HEK293 (cell line): ENCODE measurements at regions not wholly inside any gene's neighbourhood (a gene's known extent, or its start where the extent isn't known, plus 50 kb on each side); places are given as distances from the start of the nearest gene placed in this dataset.
"Not testable (repeated sequence)": the region's sequence is repeated elsewhere in the genome, so short reads cannot be mapped to it uniquely, and the experiment has no call there.

Experiments used
- CTCF ChIA-PET: fragments of 350-600 bp; formaldehyde crosslinking; extraction: SDS; loops from one replicate; lab custom pipeline; 2021; ENCODE audit warnings: antibody characterized with exemption; lab: Yijun Ruan, JAX
- POLR2A ChIA-PET: fragments of 300-600 bp; formaldehyde crosslinking; extraction: SDS; loops from one replicate; lab custom pipeline; 2020; ENCODE audit warnings: antibody characterized with exemption, inconsistent platforms; lab: Yijun Ruan, JAX
- H3K27ac ChIP-seq: fragments of 200-500 bp; sonication (Bioruptor generic); 2 replicates; pipeline ENCODE4 v1.5.1; 2014; ENCODE audit warnings: low read depth, low read length, control low read depth, inconsistent platforms; ENCODE audit errors: extremely low read depth
- H3K36me3 ChIP-seq, 2 experiments: fragments of 200-500 bp in 1 of 2; sonication (Bioruptor generic) in 1 of 2; 1 replicate in 1 of 2; 2 replicates in 1 of 2; pipeline ENCODE4 v1.5.1; 2014 to 2017; ENCODE audit warnings: inconsistent platforms in 2 of 2, low read length in 2 of 2; ENCODE audit not compliant: control insufficient read depth in 2 of 2, insufficient read depth in 1 of 2
- H3K4me1 ChIP-seq: fragments of 200-500 bp; sonication (Bioruptor generic); 2 replicates; pipeline ENCODE4 v1.5.1; 2014; ENCODE audit warnings: mild to moderate bottlenecking, low read length, inconsistent platforms; ENCODE audit not compliant: control insufficient read depth, insufficient read depth
- H3K4me3 ChIP-seq: 2 replicates; pipeline ENCODE4 v1.5.1; 2011; ENCODE audit warnings: low read depth, mild to moderate bottlenecking, control low read depth, low read length, moderate library complexity
- H3K9me3 ChIP-seq: fragments of 200-500 bp; sonication (Bioruptor generic); 2 replicates; pipeline ENCODE4 v1.5.1; 2014; ENCODE audit warnings: low read depth, low read length, inconsistent platforms; ENCODE audit not compliant: control insufficient read depth, insufficient read depth
- GFI1B ChIP-seq: fragments of 450-650 bp; formaldehyde crosslinking; IDR thresholded peaks from 2 replicates; pipeline ENCODE4 v1.5.1; 2016; ENCODE audit warnings: missing biosample characterization, missing genetic modification characterization
- ZBTB21 ChIP-seq: fragments of 450-650 bp; formaldehyde crosslinking; IDR thresholded peaks from 2 replicates; pipeline ENCODE4 v1.5.1; 2017; ENCODE audit warnings: missing biosample characterization, missing genetic modification characterization
- ZBTB7A ChIP-seq: fragments of 450-650 bp; formaldehyde crosslinking; IDR thresholded peaks from 2 replicates; pipeline ENCODE4 v1.5.1; 2016; ENCODE audit warnings: low read depth, missing biosample characterization, missing genetic modification characterization
- ZNF146 ChIP-seq: fragments of 450-650 bp; formaldehyde crosslinking; IDR thresholded peaks from 2 replicates; pipeline ENCODE4 v1.5.1; 2016; ENCODE audit warnings: missing biosample characterization, missing genetic modification characterization
- ZNF202 ChIP-seq: fragments of 450-650 bp; formaldehyde crosslinking; IDR thresholded peaks from 2 replicates; pipeline ENCODE4 v1.5.1; 2016; ENCODE audit warnings: missing biosample characterization, missing genetic modification characterization, borderline replicate concordance
- ZNF223 ChIP-seq: fragments of 450-650 bp; formaldehyde crosslinking; IDR thresholded peaks from 2 replicates; pipeline ENCODE4 v1.5.1; 2016; ENCODE audit warnings: missing biosample characterization, missing genetic modification characterization
- ZNF292 ChIP-seq: fragments of 450-650 bp; formaldehyde crosslinking; IDR thresholded peaks from 2 replicates; pipeline ENCODE4 v1.5.1; 2016; ENCODE audit warnings: low read depth, missing biosample characterization, missing genetic modification characterization, borderline replicate concordance
- ZNF354C ChIP-seq: fragments of 450-650 bp; formaldehyde crosslinking; IDR thresholded peaks from 2 replicates; pipeline ENCODE4 v1.5.1; 2016; ENCODE audit warnings: missing biosample characterization, missing genetic modification characterization, low read depth, borderline replicate concordance
- ZNF404 ChIP-seq: fragments of 450-650 bp; formaldehyde crosslinking; IDR thresholded peaks from 2 replicates; pipeline ENCODE4 v1.5.1; 2017; ENCODE audit warnings: missing biosample characterization, missing genetic modification characterization
- ZNF510 ChIP-seq: fragments of 450-650 bp; formaldehyde crosslinking; IDR thresholded peaks from 2 replicates; pipeline ENCODE4 v1.5.1; 2018; ENCODE audit warnings: mild to moderate bottlenecking, missing genetic modification characterization, missing biosample characterization; ENCODE audit not compliant: insufficient replicate concordance
- ZNF610 ChIP-seq: fragments of 450-650 bp; formaldehyde crosslinking; IDR thresholded peaks from 2 replicates; pipeline ENCODE4 v1.5.1; 2016; ENCODE audit warnings: missing biosample characterization, missing genetic modification characterization, borderline replicate concordance
- ZNF623 ChIP-seq: fragments of 450-650 bp; formaldehyde crosslinking; IDR thresholded peaks from 2 replicates; pipeline ENCODE4 v1.5.1; 2016; ENCODE audit warnings: missing biosample characterization, missing genetic modification characterization
- ZNF626 ChIP-seq: fragments of 450-650 bp; sonication (Bioruptor Pico); formaldehyde crosslinking; IDR thresholded peaks from 2 replicates; pipeline ENCODE4 v1.5.1; 2018; ENCODE audit warnings: missing biosample characterization, missing genetic modification characterization, inconsistent platforms
- ZNF707 ChIP-seq: fragments of 450-650 bp; formaldehyde crosslinking; IDR thresholded peaks from 2 replicates; pipeline ENCODE4 v1.5.1; 2016; ENCODE audit warnings: missing biosample characterization, missing genetic modification characterization
- ZNF776 ChIP-seq: fragments of 450-650 bp; formaldehyde crosslinking; IDR thresholded peaks from 2 replicates; pipeline ENCODE4 v1.5.0; 2017; ENCODE audit warnings: missing biosample characterization, missing genetic modification characterization, borderline replicate concordance
- ZNF843 ChIP-seq: fragments of 450-650 bp; formaldehyde crosslinking; IDR thresholded peaks from 2 replicates; pipeline ENCODE4 v1.5.1; 2016; ENCODE audit warnings: missing biosample characterization, missing genetic modification characterization
- TF ChIP-seq, protein P1 (sequence below): fragments of 450-650 bp; formaldehyde crosslinking; IDR thresholded peaks from 2 replicates; pipeline ENCODE4 v1.5.1; 2016; ENCODE audit warnings: missing biosample characterization, missing genetic modification characterization
- TF ChIP-seq, protein P2 (sequence below): fragments of 450-650 bp; formaldehyde crosslinking; IDR thresholded peaks from 2 replicates; pipeline ENCODE4 v1.5.1; 2016; ENCODE audit warnings: missing biosample characterization, missing genetic modification characterization
- TF ChIP-seq, protein P3 (sequence below): fragments of 450-650 bp; formaldehyde crosslinking; IDR thresholded peaks from 2 replicates; pipeline ENCODE4 v1.5.1; 2016; ENCODE audit warnings: missing biosample characterization, missing genetic modification characterization

DNA sequence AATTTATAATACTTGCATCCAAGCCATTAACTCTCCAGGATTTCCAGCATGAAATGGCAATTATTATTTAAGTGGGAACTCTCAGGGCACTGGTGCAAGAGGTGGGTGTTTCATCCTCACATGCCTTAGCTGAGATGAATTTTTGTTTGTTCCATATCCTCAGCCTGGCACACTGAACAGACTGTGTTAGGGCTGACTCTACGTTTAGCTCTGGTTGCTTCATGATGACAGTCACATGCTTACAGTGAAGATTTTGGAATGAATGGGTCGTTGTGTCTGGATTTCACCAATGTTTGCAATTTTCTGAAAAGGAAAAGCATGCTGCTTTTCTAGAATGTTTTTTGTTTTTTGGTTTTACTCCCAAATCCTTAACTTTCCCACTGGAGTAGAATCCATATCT is 246.6 kb downstream of the INSC start:
- TF ChIP-seq ZNF623 (tag by site-specific recombination) (no peak), ZNF610 (tag by site-specific recombination) (no peak), ZNF223 (tag by site-specific recombination) (no peak), ZBTB21 (tag by site-specific recombination) (no peak), ZNF146 (tag by site-specific recombination) (no peak), ZNF776 (tag by site-specific recombination) (no peak), ZNF626 (no peak), GFI1B (tag by site-specific recombination) (no peak), ZNF404 (tag by site-specific recombination) (no peak), ZNF292 (tag by site-specific recombination) (no peak), ZNF202 (tag by site-specific recombination) (no peak), ZNF843 (tag by site-specific recombination) (no peak), ZNF510 (tag by site-specific recombination) (no peak), ZBTB7A (tag by site-specific recombination) (no peak), ZNF354C (tag by site-specific recombination) (no peak), ZNF707 (tag by site-specific recombination) (no peak)
- TF ChIP-seq, protein P1, sequence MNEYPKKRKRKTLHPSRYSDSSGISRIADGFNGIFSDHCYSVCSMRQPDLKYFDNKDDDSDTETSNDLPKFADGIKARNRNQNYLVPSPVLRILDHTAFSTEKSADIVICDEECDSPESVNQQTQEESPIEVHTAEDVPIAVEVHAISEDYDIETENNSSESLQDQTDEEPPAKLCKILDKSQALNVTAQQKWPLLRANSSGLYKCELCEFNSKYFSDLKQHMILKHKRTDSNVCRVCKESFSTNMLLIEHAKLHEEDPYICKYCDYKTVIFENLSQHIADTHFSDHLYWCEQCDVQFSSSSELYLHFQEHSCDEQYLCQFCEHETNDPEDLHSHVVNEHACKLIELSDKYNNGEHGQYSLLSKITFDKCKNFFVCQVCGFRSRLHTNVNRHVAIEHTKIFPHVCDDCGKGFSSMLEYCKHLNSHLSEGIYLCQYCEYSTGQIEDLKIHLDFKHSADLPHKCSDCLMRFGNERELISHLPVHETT (tag by site-specific recombination): no peak
- TF ChIP-seq, protein P2, sequence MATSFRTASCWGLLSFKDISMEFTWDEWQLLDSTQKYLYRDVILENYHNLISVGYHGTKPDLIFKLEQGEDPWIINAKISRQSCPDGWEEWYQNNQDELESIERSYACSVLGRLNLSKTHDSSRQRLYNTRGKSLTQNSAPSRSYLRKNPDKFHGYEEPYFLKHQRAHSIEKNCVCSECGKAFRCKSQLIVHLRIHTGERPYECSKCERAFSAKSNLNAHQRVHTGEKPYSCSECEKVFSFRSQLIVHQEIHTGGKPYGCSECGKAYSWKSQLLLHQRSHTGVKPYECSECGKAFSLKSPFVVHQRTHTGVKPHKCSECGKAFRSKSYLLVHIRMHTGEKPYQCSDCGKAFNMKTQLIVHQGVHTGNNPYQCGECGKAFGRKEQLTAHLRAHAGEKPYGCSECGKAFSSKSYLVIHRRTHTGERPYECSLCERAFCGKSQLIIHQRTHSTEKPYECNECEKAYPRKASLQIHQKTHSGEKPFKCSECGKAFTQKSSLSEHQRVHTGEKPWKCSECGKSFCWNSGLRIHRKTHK (tag by site-specific recombination): no peak
- TF ChIP-seq, protein P3, sequence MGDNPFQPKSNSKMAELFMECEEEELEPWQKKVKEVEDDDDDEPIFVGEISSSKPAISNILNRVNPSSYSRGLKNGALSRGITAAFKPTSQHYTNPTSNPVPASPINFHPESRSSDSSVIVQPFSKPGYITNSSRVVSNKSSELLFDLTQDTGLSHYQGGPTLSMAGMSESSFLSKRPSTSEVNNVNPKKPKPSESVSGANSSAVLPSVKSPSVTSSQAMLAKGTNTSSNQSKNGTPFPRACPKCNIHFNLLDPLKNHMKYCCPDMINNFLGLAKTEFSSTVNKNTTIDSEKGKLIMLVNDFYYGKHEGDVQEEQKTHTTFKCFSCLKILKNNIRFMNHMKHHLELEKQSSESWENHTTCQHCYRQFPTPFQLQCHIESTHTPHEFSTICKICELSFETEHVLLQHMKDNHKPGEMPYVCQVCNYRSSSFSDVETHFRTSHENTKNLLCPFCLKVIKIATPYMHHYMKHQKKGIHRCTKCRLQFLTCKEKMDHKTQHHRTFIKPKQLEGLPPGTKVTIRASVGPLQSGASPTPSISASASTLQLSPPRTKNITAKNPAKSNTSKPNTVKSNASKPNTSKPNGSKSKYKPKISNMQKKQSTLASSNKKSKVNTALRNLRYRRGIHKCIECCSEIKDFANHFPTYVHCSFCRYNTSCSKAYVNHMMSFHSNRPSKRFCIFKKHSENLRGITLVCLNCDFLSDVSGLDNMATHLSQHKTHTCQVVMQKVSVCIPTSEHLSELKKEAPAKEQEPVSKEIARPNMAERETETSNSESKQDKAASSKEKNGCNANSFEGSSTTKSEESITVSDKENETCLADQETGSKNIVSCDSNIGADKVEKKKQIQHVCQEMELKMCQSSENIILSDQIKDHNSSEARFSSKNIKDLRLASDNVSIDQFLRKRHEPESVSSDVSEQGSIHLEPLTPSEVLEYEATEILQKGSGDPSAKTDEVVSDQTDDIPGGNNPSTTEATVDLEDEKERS (tag by site-specific recombination): no peak
- Histone ChIP-seq H3K36me3 (no peaks in the 10 kb centered on the region), H3K27ac (no peak overlapping the region), H3K9me3 (no peaks in the 10 kb centered on the region), H3K4me1 (no peaks in the 10 kb centered on the region), H3K4me3 (no peak overlapping the region)
- ChIA-PET POLR2A (interaction anchor here (0.6 kb wide), 1 partner anchor 118 kb away, joined by 3 read pairs; no protein-coding TSS in a partner anchor), CTCF (no interaction called here)

DNA sequence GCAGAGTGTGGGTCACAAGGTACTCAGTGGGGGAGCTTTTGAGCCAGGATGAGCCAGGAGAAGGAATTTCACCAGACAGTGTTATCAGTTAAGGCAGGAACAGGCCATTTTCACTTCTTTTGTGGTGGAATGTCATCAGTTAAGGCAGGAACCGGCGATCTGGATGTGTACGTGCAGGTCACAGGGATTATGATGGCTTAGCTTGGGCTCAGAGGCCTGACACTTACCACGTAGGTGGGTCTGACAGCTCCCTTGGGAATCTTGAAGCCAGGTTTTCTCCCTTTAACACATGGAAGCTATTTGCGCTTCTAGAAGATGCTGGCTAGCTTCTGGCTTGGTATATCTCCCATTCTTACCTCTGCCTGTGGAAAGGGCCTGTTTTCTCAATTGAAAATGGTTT is 250.6 kb downstream of the INSC start:
- H3K9me3 ChIP-seq, POLR2A ChIA-PET, H3K27ac ChIP-seq, H3K36me3 ChIP-seq, H3K4me1 ChIP-seq, H3K4me3 ChIP-seq, CTCF ChIA-PET: not testable (repeated sequence)
